Smooth muscle cell (in vitro differentiated cells): ENCODE measurements at regions not wholly inside any gene's neighbourhood (a gene's known extent, or its start where the extent isn't known, plus 50 kb on each side); places are given as distances from the start of the nearest gene placed in this dataset.

Source experiments
- DNase-seq: peaks from one replicate; lab custom pipeline; 2025; ENCODE audit not compliant: unreplicated experiment; lab: John Stamatoyannopoulos, UW
- H2AFZ ChIP-seq: fragments of 200-600 bp; sonication (generic); 2 replicates; pipeline ENCODE4 v1.6.0; 2016; ENCODE audit warnings: antibody characterized with exemption, low read depth, mild to moderate bottlenecking
- H3F3A ChIP-seq: fragments of 200-600 bp; sonication (generic); 2 replicates; pipeline ENCODE4 v1.6.0; 2017; ENCODE audit warnings: antibody characterized with exemption, low read depth
- H3K27ac ChIP-seq: fragments of 200-600 bp; sonication (generic); 2 replicates; pipeline ENCODE4 v1.5.1; 2016; ENCODE audit warnings: low read depth, mild to moderate bottlenecking
- H3K27me3 ChIP-seq: fragments of 200-600 bp; sonication (generic); 2 replicates; pipeline ENCODE4 v1.6.1; 2016; ENCODE audit warnings: low read depth, mild to moderate bottlenecking
- H3K36me3 ChIP-seq: fragments of 200-600 bp; sonication (generic); 2 replicates; pipeline ENCODE4 v1.5.1; 2016; ENCODE audit warnings: low read depth
- H3K4me1 ChIP-seq: fragments of 200-600 bp; sonication (generic); 2 replicates; pipeline ENCODE4 v1.5.1; 2016; ENCODE audit warnings: low read depth
- H3K4me2 ChIP-seq: fragments of 200-600 bp; sonication (generic); 2 replicates; pipeline ENCODE4 v1.6.0; 2016; ENCODE audit warnings: mild to moderate bottlenecking
- H3K4me3 ChIP-seq: fragments of 200-600 bp; sonication (generic); 2 replicates; pipeline ENCODE4 v1.5.1; 2016; ENCODE audit warnings: mild to moderate bottlenecking
- H3K79me2 ChIP-seq: fragments of 200-600 bp; sonication (generic); 2 replicates; pipeline ENCODE4 v1.6.0; 2016; ENCODE audit warnings: low read depth, mild to moderate bottlenecking
- H3K9ac ChIP-seq: fragments of 200-600 bp; sonication (generic); 2 replicates; pipeline ENCODE4 v1.6.0; 2016; ENCODE audit warnings: low read depth
- H3K9me3 ChIP-seq: fragments of 200-600 bp; sonication (generic); replicated peaks from 2 replicates; pipeline ENCODE4 v1.5.1; 2016; ENCODE audit warnings: low read depth
- H4K20me1 ChIP-seq: fragments of 200-600 bp; sonication (generic); 2 replicates; pipeline ENCODE4 v1.6.0; 2016; ENCODE audit warnings: low read depth
- CTCF ChIP-seq: fragments of 200-600 bp; sonication (generic); IDR thresholded peaks from 2 replicates; pipeline ENCODE4 v1.5.1; 2017; ENCODE audit warnings: borderline replicate concordance, mild to moderate bottlenecking, antibody characterized with exemption; ENCODE audit not compliant: insufficient read depth, poor library complexity, severe bottlenecking
- WGBS: methylation state at CpG from one replicate; pipeline ENCODE4 v1.1.7; 2016; ENCODE audit warnings: low lambda C conversion rate; 5-methylcytosine and 5-hydroxymethylcytosine counted together

GRCh38 chr11:79950741-79951140, 509.9 kb upstream of the TENM4 start:
- no peak for DNase-seq
- no peaks in the 10 kb centered on the region for H3K36me3 ChIP-seq

GRCh38 chr11:79950172-79950571, 509.3 kb upstream of the TENM4 start:
- H3K36me3 ChIP-seq, result no peaks in the 10 kb centered on the region
- H3F3A ChIP-seq, result no peaks in the 10 kb centered on the region
- H3K27me3 ChIP-seq, result peaks cover 72% of the 10 kb centered on the region
- H3K9me3 ChIP-seq, result no peaks in the 10 kb centered on the region
- no peak overlapping the region for H3K4me3 ChIP-seq
- no peak for DNase-seq
- no peak overlapping the region for H3K27ac ChIP-seq
- H3K4me2 ChIP-seq, result no peak overlapping the region
- no peaks in the 10 kb centered on the region for H4K20me1 ChIP-seq
- peaks cover 6% of the 10 kb centered on the region for H3K4me1 ChIP-seq
- TF ChIP-seq CTCF, result no peak
- no peak overlapping the region for H3K9ac ChIP-seq
- H2AFZ ChIP-seq, result no peak overlapping the region
- 60% methylated on average over 4 of the region's 4 CpGs for WGBS
- H3K79me2 ChIP-seq, result no peaks in the 10 kb centered on the region

More at GRCh38 chr11:79950741-79951140, 509.9 kb upstream of the TENM4 start:
- no peak overlapping the region for H3K4me2 ChIP-seq
- peaks cover 68% of the 10 kb centered on the region for H3K27me3 ChIP-seq
- TF ChIP-seq CTCF, result no peak
- no peaks in the 10 kb centered on the region for H4K20me1 ChIP-seq
- H3K79me2 ChIP-seq, result no peaks in the 10 kb centered on the region
- H3K9ac ChIP-seq, result no peak overlapping the region
- H3F3A ChIP-seq, result no peaks in the 10 kb centered on the region
- no peak overlapping the region for H3K4me3 ChIP-seq
- H3K27ac ChIP-seq, result no peak overlapping the region
- peaks cover 6% of the 10 kb centered on the region for H3K4me1 ChIP-seq
- WGBS, result 74% methylated on average over 4 of the region's 4 CpGs
- no peak overlapping the region for H2AFZ ChIP-seq
- no peaks in the 10 kb centered on the region for H3K9me3 ChIP-seq

- peaks cover 74% of the 10 kb centered on the region for H3K27me3 ChIP-seq
- H3K4me1 ChIP-seq, result peaks cover 6% of the 10 kb centered on the region
- H3K9ac ChIP-seq, result no peak overlapping the region
- DNase-seq, result no peak
- no peak for TF ChIP-seq CTCF
- H3K27ac ChIP-seq, result no peak overlapping the region
- no peak overlapping the region for H3K4me2 ChIP-seq
- H3K9me3 ChIP-seq, result no peaks in the 10 kb centered on the region
- no peaks in the 10 kb centered on the region for H4K20me1 ChIP-seq
- H3F3A ChIP-seq, result no peaks in the 10 kb centered on the region
- no peak overlapping the region for H2AFZ ChIP-seq
- WGBS, result 88% methylated on average over 2 of the region's 2 CpGs
- H3K36me3 ChIP-seq, result no peaks in the 10 kb centered on the region
- H3K79me2 ChIP-seq, result no peaks in the 10 kb centered on the region
- H3K4me3 ChIP-seq, result no peak overlapping the region
Observed at GRCh38 chr11:79949574-79949973, 508.7 kb upstream of the TENM4 start.

GRCh38 chr11:79942646-79943045, 501.8 kb upstream of the TENM4 start:
- peaks cover under 1% of the 10 kb centered on the region for H3K4me1 ChIP-seq
- no peaks in the 10 kb centered on the region for H3K9me3 ChIP-seq
- H3K36me3 ChIP-seq, result no peaks in the 10 kb centered on the region
- H2AFZ ChIP-seq, result no peak overlapping the region
- 91% methylated on average over 2 of the region's 2 CpGs for WGBS
- DNase-seq, result no peak
- H3K4me3 ChIP-seq, result no peak overlapping the region
- no peak overlapping the region for H3K4me2 ChIP-seq
- no peaks in the 10 kb centered on the region for H3K79me2 ChIP-seq
- peaks cover 26% of the 10 kb centered on the region for H3K27me3 ChIP-seq
- no peak overlapping the region for H3K27ac ChIP-seq
- H3F3A ChIP-seq, result no peaks in the 10 kb centered on the region
- no peak overlapping the region for H3K9ac ChIP-seq
- H4K20me1 ChIP-seq, result no peaks in the 10 kb centered on the region
- no peak for TF ChIP-seq CTCF
